Calu3 (cell line): ENCODE measurements at regions not wholly inside any gene's neighbourhood (a gene's known extent, or its start where the extent isn't known, plus 50 kb on each side); places are given as distances from the start of the nearest gene placed in this dataset.

ENCODE experiments used
- BruUV-seq: library from RNA; stranded (reverse); fragments of 400-500 nt; replicated peaks from 2 replicates; lab custom pipeline; 2021; lab: Mats Ljungman, UMichigan
- CTCF ChIA-PET: fragments of 300-600 bp; sonication (Branson Sonifier 250); formaldehyde crosslinking; loops from one replicate; lab custom pipeline; 2022; ENCODE audit warnings: antibody characterized with exemption; lab: Charles Lee
- DNase-seq: peaks from one replicate; pipeline ENCODE4 v3.0.0; 2022
- H3K27ac Mint-ChIP-seq: one replicate; pipeline ENCODE4 v1.8.0; 2022; ENCODE audit warnings: mixed read lengths; ENCODE audit not compliant: unreplicated experiment
- H3K27me3 Mint-ChIP-seq: one replicate; pipeline ENCODE4 v1.8.0; 2022; ENCODE audit warnings: mixed read lengths; ENCODE audit not compliant: unreplicated experiment
- H3K36me3 Mint-ChIP-seq: one replicate; pipeline ENCODE4 v1.8.0; 2022; ENCODE audit warnings: mild to moderate bottlenecking, moderate library complexity, mixed read lengths; ENCODE audit not compliant: insufficient read depth, unreplicated experiment
- H3K4me1 Mint-ChIP-seq: one replicate; pipeline ENCODE4 v1.8.0; 2022; ENCODE audit warnings: mild to moderate bottlenecking, low read depth, mixed read lengths; ENCODE audit not compliant: unreplicated experiment
- H3K4me3 Mint-ChIP-seq: one replicate; pipeline ENCODE4 v1.8.0; 2022; ENCODE audit warnings: mild to moderate bottlenecking, low read depth, moderate library complexity, mixed read lengths; ENCODE audit not compliant: unreplicated experiment
- H3K9me3 Mint-ChIP-seq: one replicate; pipeline ENCODE4 v1.8.0; 2022; ENCODE audit warnings: low read depth, mixed read lengths; ENCODE audit not compliant: unreplicated experiment
- CTCF ChIP-seq: fragments of 200-600 bp; IDR thresholded peaks from one replicate; pipeline ENCODE4 v1.8.0; 2022; ENCODE audit warnings: antibody characterized with exemption; ENCODE audit not compliant: unreplicated experiment
- intact Hi-C: fragments of 100-400 bp; cut with micrococcal nuclease; formaldehyde crosslinking; loops from one replicate; pipeline ENCODE4 v1.10.0; 2022; ENCODE audit not compliant: unreplicated experiment

- Mint-ChIP-seq H3K27ac (no peak overlapping the region), H3K4me3 (no peak overlapping the region), H3K27me3 (no peaks in the 10 kb centered on the region), H3K9me3 (no peaks in the 10 kb centered on the region), H3K36me3 (no peaks in the 10 kb centered on the region), H3K4me1 (no peaks in the 10 kb centered on the region)
- DNase-seq, result no peak
- no TSS peak for BruUV-seq
- CTCF ChIA-PET, result no interaction called here
- intact Hi-C loops, result no loop called here
- TF ChIP-seq CTCF, result no peak
Observed at GRCh38 chr1:219507437-219507836, 105.5 kb downstream of the ZC3H11B start.

- Mint-ChIP-seq H3K36me3 (no peaks in the 10 kb centered on the region), H3K4me3 (no peak overlapping the region), H3K9me3 (no peaks in the 10 kb centered on the region), H3K4me1 (no peaks in the 10 kb centered on the region), H3K27me3 (no peaks in the 10 kb centered on the region), H3K27ac (no peak overlapping the region)
- intact Hi-C loops, result no loop called here
- CTCF ChIA-PET, result interaction anchor here (0.5 kb wide), 1 partner anchor 1217 kb away, joined by 3 read pairs; no protein-coding TSS in a partner anchor
- TF ChIP-seq CTCF, result no peak
- no TSS peak for BruUV-seq
- no peak for DNase-seq
Observed at GRCh38 chr1:219506936-219507335, 106.0 kb downstream of the ZC3H11B start.

DNA sequence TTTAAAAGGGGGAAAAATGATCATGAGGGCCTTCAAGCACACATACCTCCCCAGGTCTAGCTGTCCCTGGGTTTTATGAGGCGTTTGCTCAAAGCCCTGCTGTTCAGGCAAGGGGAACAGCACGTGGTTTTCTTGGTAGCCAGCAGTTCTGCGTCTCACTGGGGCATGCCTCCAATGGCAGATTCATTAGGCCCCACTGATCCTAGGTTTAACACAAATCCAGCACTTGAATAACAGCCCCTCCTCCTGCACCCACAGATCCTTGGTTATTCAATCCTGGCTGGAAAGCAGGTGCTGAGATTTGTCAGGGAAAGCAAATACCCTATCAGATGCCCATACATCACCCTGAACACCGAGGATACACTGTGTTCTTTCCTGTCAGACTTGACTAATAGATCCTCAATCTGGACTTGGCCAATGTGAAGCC lies 106.4 kb downstream of the ZC3H11B start:
- H3K4me1 Mint-ChIP-seq, result no peaks in the 10 kb centered on the region
- no peak for TF ChIP-seq CTCF
- H3K4me3 Mint-ChIP-seq, result no peak overlapping the region
- CTCF ChIA-PET, result interaction anchor here (0.5 kb wide), 1 partner anchor 1216 kb away, joined by 3 read pairs; no protein-coding TSS in a partner anchor
- H3K36me3 Mint-ChIP-seq, result no peaks in the 10 kb centered on the region
- DNase-seq, result no peak
- no TSS peak for BruUV-seq
- H3K9me3 Mint-ChIP-seq, result no peaks in the 10 kb centered on the region
- intact Hi-C loops, result no loop called here
- H3K27me3 Mint-ChIP-seq, result no peaks in the 10 kb centered on the region
- H3K27ac Mint-ChIP-seq, result no peak overlapping the region

DNA sequence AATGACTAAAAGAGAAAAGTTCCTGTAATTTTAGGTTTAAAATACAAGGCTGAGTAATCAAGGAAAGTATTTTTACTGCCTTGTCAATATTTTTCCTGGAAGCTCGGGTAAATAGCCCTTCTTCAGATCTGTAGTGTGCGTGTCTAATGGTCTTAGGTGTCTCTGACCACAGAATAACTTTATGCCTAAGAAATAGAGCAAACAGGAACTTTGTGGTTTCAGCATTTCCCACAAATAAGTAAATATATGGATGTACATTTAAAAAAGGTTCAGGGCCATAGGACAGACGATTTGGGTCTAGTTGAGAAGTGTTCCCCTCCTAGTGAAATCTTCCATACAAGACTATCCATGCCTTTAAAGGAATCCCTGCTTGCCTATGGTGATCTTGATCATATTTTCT lies 107.0 kb downstream of the ZC3H11B start:
- no peaks in the 10 kb centered on the region for H3K36me3 Mint-ChIP-seq
- intact Hi-C loops, result no loop called here
- no peaks in the 10 kb centered on the region for H3K4me1 Mint-ChIP-seq
- H3K27me3 Mint-ChIP-seq, result no peaks in the 10 kb centered on the region
- H3K27ac Mint-ChIP-seq, result no peak overlapping the region
- CTCF ChIA-PET, result no interaction called here
- no peak overlapping the region for H3K4me3 Mint-ChIP-seq
- TF ChIP-seq CTCF, result no peak
- no peak for DNase-seq
- no peaks in the 10 kb centered on the region for H3K9me3 Mint-ChIP-seq
- BruUV-seq, result no TSS peak
